Inflammatory macrophage treated with lipopolysaccharide for 4 hours (primary cell): ENCODE measurements at regions not wholly inside any gene's neighbourhood (a gene's known extent, or its start where the extent isn't known, plus 50 kb on each side); places are given as distances from the start of the nearest gene placed in this dataset.

Experiments used
- DNase-seq: peaks from one replicate; pipeline ENCODE4 v3.0.0-alpha.2; 2020

- DNase-seq, result no peak
These were observed 343.0 kb downstream of the NUF2 start for GRCh38 chr1:163664671-163665335.

- no peak for DNase-seq
These were observed 346.7 kb downstream of the NUF2 start for GRCh38 chr1:163668472-163668871.

GRCh38 chr1:163670989-163671757 lies 349.4 kb downstream of the NUF2 start:
- DNase-seq, result no peak

GRCh38 chr1:163672976-163673758 lies 351.4 kb downstream of the NUF2 start:
- no peak for DNase-seq

GRCh38 chr1:163673759-163674151 lies 352.0 kb downstream of the NUF2 start:
- no peak for DNase-seq

GRCh38 chr1:163674236-163674635 lies 352.5 kb downstream of the NUF2 start:
- DNase-seq, result no peak

GRCh38 chr1:163684785-163685184 lies 363.0 kb downstream of the NUF2 start:
- DNase-seq, result no peak

- DNase-seq, result no peak
These were observed 370.5 kb downstream of the NUF2 start for GRCh38 chr1:163692266-163692665.

- no peak for DNase-seq
These were observed 375.4 kb downstream of the NUF2 start for GRCh38 chr1:163697137-163697536.

GRCh38 chr1:163701783-163702374 lies 380.1 kb downstream of the NUF2 start:
- no peak for DNase-seq

- no peak for DNase-seq
These were observed 382.0 kb downstream of the NUF2 start for GRCh38 chr1:163703794-163704193.

- DNase-seq, result no peak
These were observed 385.2 kb downstream of the NUF2 start for GRCh38 chr1:163706915-163707314.

- DNase-seq, result no peak
These were observed 387.9 kb downstream of the NUF2 start for GRCh38 chr1:163709636-163710035.

- no peak for DNase-seq
These were observed 390.6 kb downstream of the NUF2 start for GRCh38 chr1:163712321-163712720.

GRCh38 chr1:163720294-163720693 lies 398.5 kb downstream of the NUF2 start:
- DNase-seq, result no peak

- no peak for DNase-seq
These were observed 403.8 kb downstream of the NUF2 start for GRCh38 chr1:163725551-163725950.

GRCh38 chr1:163730411-163730821 lies 408.7 kb downstream of the NUF2 start:
- no peak for DNase-seq

- DNase-seq, result no peak
These were observed 415.5 kb downstream of the NUF2 start for GRCh38 chr1:163737261-163737660.

- no peak for DNase-seq
These were observed 422.6 kb downstream of the NUF2 start for GRCh38 chr1:163744301-163744887.

GRCh38 chr1:163745204-163745603 lies 423.4 kb downstream of the NUF2 start:
- no peak for DNase-seq

GRCh38 chr1:163747261-163747660 lies 425.5 kb downstream of the NUF2 start:
- no peak for DNase-seq

GRCh38 chr1:163747855-163748254 lies 426.1 kb downstream of the NUF2 start:
- no peak for DNase-seq
